ENCODE measurements at regions not wholly inside any gene's neighbourhood (a gene's known extent, or its start where the extent isn't known, plus 50 kb on each side); places are given as distances from the start of the nearest gene placed in this dataset.
"Not testable (repeated sequence)": the region's sequence is repeated elsewhere in the genome, so short reads cannot be mapped to it uniquely, and the experiment has no call there.

GRCh38 chr19:30696514-30696913 is 324.3 kb downstream of the ZNF536 start:
- no peak for DNase-seq (ENCODE audit: low read depth)

GRCh38 chr19:30695171-30695875 is 323.1 kb downstream of the ZNF536 start:
- DNase-seq (ENCODE audit: low read depth), result no peak

GRCh38 chr19:30694156-30694755 is 322.1 kb downstream of the ZNF536 start:
- no peak for DNase-seq (ENCODE audit: low read depth)

GRCh38 chr19:30692879-30693503 is 320.8 kb downstream of the ZNF536 start:
- DNase-seq (ENCODE audit: low read depth), result no peak

GRCh38 chr19:30692181-30692811 is 320.1 kb downstream of the ZNF536 start:
- DNase-seq (ENCODE audit: low read depth), result no peak

GRCh38 chr19:30691819-30692166 is 319.6 kb downstream of the ZNF536 start:
- DNase-seq (ENCODE audit: low read depth), result no peak

GRCh38 chr19:30690935-30691818 is 319.0 kb downstream of the ZNF536 start:
- DNase-seq (ENCODE audit: low read depth), result no peak

- DNase-seq (ENCODE audit: low read depth), result no peak
Measured at GRCh38 chr19:30690525-30690924, 318.3 kb downstream of the ZNF536 start.

GRCh38 chr19:30689474-30689873 is 317.3 kb downstream of the ZNF536 start:
- no peak for DNase-seq (ENCODE audit: low read depth)

GRCh38 chr19:30688696-30689095 is 316.5 kb downstream of the ZNF536 start:
- no peak for DNase-seq (ENCODE audit: low read depth)

- DNase-seq (ENCODE audit: low read depth), result no peak
Measured at GRCh38 chr19:30686826-30687566, 314.8 kb downstream of the ZNF536 start.

GRCh38 chr19:30686176-30686820 is 314.1 kb downstream of the ZNF536 start:
- no peak for DNase-seq (ENCODE audit: low read depth)

GRCh38 chr19:30685426-30686000 is 313.3 kb downstream of the ZNF536 start:
- DNase-seq (ENCODE audit: low read depth), result no peak

- DNase-seq (ENCODE audit: low read depth), result no peak
Measured at GRCh38 chr19:30684613-30685012, 312.4 kb downstream of the ZNF536 start.

GRCh38 chr19:30682999-30683536 is 310.9 kb downstream of the ZNF536 start:
- peak; percentile 64 for DNase-seq (ENCODE audit: low read depth)

GRCh38 chr19:30682146-30682998 is 310.2 kb downstream of the ZNF536 start:
- no peak for DNase-seq (ENCODE audit: low read depth)

- DNase-seq (ENCODE audit: low read depth), result no peak
Measured at GRCh38 chr19:30681162-30682100, 309.2 kb downstream of the ZNF536 start.

GRCh38 chr19:30680399-30680798 is 308.2 kb downstream of the ZNF536 start:
- not testable (repeated sequence) for DNase-seq (ENCODE audit: low read depth)

All from amniotic epithelial cell (primary cell).